GM12878 (cell line): ENCODE measurements at regions not wholly inside any gene's neighbourhood (a gene's known extent, or its start where the extent isn't known, plus 50 kb on each side); places are given as distances from the start of the nearest gene placed in this dataset.

ENCODE experiments used
- ATAC-seq: fragments of 200-7000 bp; cut with Tn5 transposase; 3 replicates; pipeline ENCODE4 v1.9.1; 2020; ENCODE audit warnings: mild to moderate bottlenecking, moderate library complexity
- BruUV-seq: library from RNA; stranded (reverse); fragments of 400-500 nt; replicated peaks from 2 replicates; lab custom pipeline; 2021; lab: Mats Ljungman, UMichigan
- CTCF ChIA-PET: fragments of 300-600 bp; sonication (Branson Sonifier 250); formaldehyde crosslinking; extraction: SDS; loops from one replicate; lab custom pipeline; 2021; ENCODE audit warnings: inconsistent platforms; lab: Yijun Ruan, JAX
- POLR2A ChIA-PET: fragments of 350-600 bp; formaldehyde crosslinking; extraction: SDS; loops from one replicate; lab custom pipeline; 2021; ENCODE audit warnings: inconsistent platforms; lab: Charles Lee
- RAD21 ChIA-PET: fragments of 300-600 bp; sonication (Branson Sonifier 250); formaldehyde crosslinking; loops from one replicate; lab custom pipeline; 2023; ENCODE audit warnings: antibody characterized with exemption; ENCODE audit not compliant: unreplicated experiment; lab: Charles Lee
- SMC1A ChIA-PET: fragments of 300-600 bp; sonication (Branson Sonifier 250); formaldehyde crosslinking; loops from one replicate; lab custom pipeline; 2023; ENCODE audit not compliant: unreplicated experiment, uncharacterized antibody; lab: Charles Lee
- DNase-seq: peaks from one replicate; pipeline ENCODE4 v3.0.0-alpha.2; 2011; ENCODE audit warnings: low read depth, low spot score
- FAIRE-seq: peaks from 3 replicates; lab custom pipeline; 2011; peaks lifted over from hg19 to GRCh38; lab: Jason Lieb, UNC
- H2AFZ ChIP-seq: 2 replicates; pipeline ENCODE4 v1.6.0; 2011; ENCODE audit warnings: low read depth, low read length, control low read depth; ENCODE audit not compliant: control insufficient read depth
- H3K27ac ChIP-seq: 2 replicates; pipeline ENCODE4 v1.5.1; 2011; ENCODE audit warnings: control low read depth; ENCODE audit not compliant: control insufficient read depth, insufficient read depth
- H3K27me3 ChIP-seq, 2 experiments: replicated peaks in 1 of 2; 2 replicates each; pipeline versions ENCODE4 v1.6.0 to v1.6.1; 2011; ENCODE audit warnings: low read length in 1 of 2; ENCODE audit not compliant: control insufficient read depth in 2 of 2, insufficient read depth in 2 of 2
- H3K36me3 ChIP-seq, 2 experiments: 2 replicates each; pipeline ENCODE4 v1.5.1; 2011; ENCODE audit warnings: low read length in 1 of 2; ENCODE audit not compliant: control insufficient read depth in 2 of 2, insufficient read depth in 2 of 2
- H3K4me1 ChIP-seq: 2 replicates; pipeline ENCODE4 v1.6.1; 2011; ENCODE audit warnings: mild to moderate bottlenecking, low read length, moderate library complexity, mixed read lengths; ENCODE audit not compliant: control insufficient read depth, insufficient read depth
- H3K4me2 ChIP-seq: 2 replicates; pipeline ENCODE4 v1.6.0; 2011; ENCODE audit warnings: control low read depth; ENCODE audit not compliant: control insufficient read depth, insufficient read depth
- H3K4me3 ChIP-seq: fragments of 200-600 bp; sonication (generic); 2 replicates; pipeline ENCODE4 v1.5.1; 2016
- H3K79me2 ChIP-seq: 2 replicates; pipeline ENCODE4 v1.6.0; 2011; ENCODE audit warnings: low read length; ENCODE audit not compliant: control insufficient read depth, insufficient read depth
- H3K9ac ChIP-seq: 2 replicates; pipeline ENCODE4 v1.8.0; 2011; ENCODE audit warnings: low read length, control low read depth, mixed read lengths; ENCODE audit not compliant: control insufficient read depth, insufficient read depth
- H3K9me3 ChIP-seq: replicated peaks from 3 replicates; pipeline ENCODE4 v1.5.1; 2011; ENCODE audit warnings: mild to moderate bottlenecking, low read length; ENCODE audit not compliant: control insufficient read depth, insufficient read depth
- H4K20me1 ChIP-seq: 2 replicates; pipeline ENCODE4 v1.6.0; 2011; ENCODE audit not compliant: control insufficient read depth, insufficient read depth
- CBX5 ChIP-seq: sonication (generic); IDR thresholded peaks from 2 replicates; pipeline ENCODE4 v1.6.1; 2016; ENCODE audit warnings: low read depth, moderate library complexity, mild to moderate bottlenecking, inconsistent platforms
- CEBPB ChIP-seq, 2 experiments: fragments of 150-350 bp in 1 of 2; IDR thresholded peaks; 2 replicates each; pipeline ENCODE4 v1.6.1; 2012 to 2014; ENCODE audit warnings: low read depth in 2 of 2, low read length in 2 of 2, borderline replicate concordance in 1 of 2, inconsistent platforms in 1 of 2
- CREB1 ChIP-seq: IDR thresholded peaks from 2 replicates; pipeline ENCODE4 v1.6.1; 2012; ENCODE audit warnings: low read depth, mild to moderate bottlenecking, inconsistent platforms
- FOXM1 ChIP-seq: IDR thresholded peaks from 2 replicates; pipeline ENCODE4 v1.6.1; 2012; ENCODE audit warnings: low read depth, mild to moderate bottlenecking, inconsistent platforms, low read length, moderate library complexity
- GABPA ChIP-seq: IDR thresholded peaks from 2 replicates; pipeline ENCODE4 v1.6.1; 2014; ENCODE audit warnings: antibody characterized with exemption, low read depth, mild to moderate bottlenecking, inconsistent platforms
- IRF4 ChIP-seq: IDR thresholded peaks from 2 replicates; pipeline ENCODE4 v1.6.1; 2011; ENCODE audit warnings: low read depth, low read length
- KDM1A ChIP-seq: fragments of 200-600 bp; sonication (generic); IDR thresholded peaks from 2 replicates; pipeline ENCODE4 v1.6.1; 2016; ENCODE audit warnings: borderline replicate concordance
- MEF2A ChIP-seq: IDR thresholded peaks from 2 replicates; pipeline ENCODE4 v1.6.1; 2011; ENCODE audit warnings: low read depth, mild to moderate bottlenecking, low read length, moderate library complexity; ENCODE audit not compliant: insufficient read depth
- NRF1 ChIP-seq: conservative IDR thresholded peaks from 2 replicates; pipeline ENCODE4 v1.6.1; 2011; ENCODE audit warnings: mild to moderate bottlenecking, low read depth, low read length, improper control_type of control experiment
- PAX8 ChIP-seq: fragments of 450-650 bp; IDR thresholded peaks from 2 replicates; pipeline ENCODE4 v1.6.1; 2017; ENCODE audit warnings: mild to moderate bottlenecking, moderate library complexity
- POU2F2 ChIP-seq: IDR thresholded peaks from 3 replicates; pipeline ENCODE4 v1.6.1; 2011; ENCODE audit warnings: low read depth, mild to moderate bottlenecking, low read length, borderline replicate concordance
- SIX5 ChIP-seq: IDR thresholded peaks from 2 replicates; pipeline ENCODE4 v1.6.1; 2011; ENCODE audit warnings: mild to moderate bottlenecking, low read depth, low read length, moderate library complexity; ENCODE audit not compliant: severe bottlenecking
- SPI1 ChIP-seq: IDR thresholded peaks from 2 replicates; pipeline ENCODE4 v1.6.1; 2011; ENCODE audit warnings: low read depth, mild to moderate bottlenecking, low read length, moderate library complexity, borderline replicate concordance; ENCODE audit not compliant: insufficient read depth
- SREBF2 ChIP-seq: IDR thresholded peaks from 2 replicates; pipeline ENCODE4 v1.6.1; 2012; ENCODE audit warnings: mild to moderate bottlenecking, low read length
- SUPT20H ChIP-seq: IDR thresholded peaks from 2 replicates; pipeline ENCODE4 v1.6.1; 2011; ENCODE audit warnings: low read depth, mild to moderate bottlenecking, low read length, moderate library complexity, borderline replicate concordance; ENCODE audit not compliant: control insufficient read depth
- ZBTB33 ChIP-seq: fragments of 450-650 bp; IDR thresholded peaks from 2 replicates; pipeline ENCODE4 v1.6.1; 2017; ENCODE audit warnings: mild to moderate bottlenecking
- ZNF384 ChIP-seq: IDR thresholded peaks from 2 replicates; pipeline ENCODE4 v1.6.1; 2012; ENCODE audit warnings: low read depth, mild to moderate bottlenecking, low read length, improper control_type of control experiment, borderline replicate concordance
- WGBS: methylation state at CpG from one replicate; pipeline ENCODE4 v1.1.6; 2016; ENCODE audit warnings: low lambda C conversion rate; ENCODE audit not compliant: insufficient replicate concordance, insufficient coverage; ENCODE audit errors: missing lambda C conversion rate; 5-methylcytosine and 5-hydroxymethylcytosine counted together
- in situ Hi-C: fragments of 300-500 bp; cut with MboI; formaldehyde crosslinking; loops from 9 replicates; pipeline ENCODE4 v1.14.3; 2018; ENCODE audit warnings: mixed read lengths
- intact Hi-C: fragments of 100-400 bp; cut with micrococcal nuclease; formaldehyde crosslinking; loops from one replicate; pipeline ENCODE4 v1.14.2; 2022; ENCODE audit not compliant: unreplicated experiment
- TF ChIP-seq, protein P1 (sequence below): fragments of 450-650 bp; IDR thresholded peaks from 2 replicates; pipeline ENCODE4 v1.6.1; 2016; ENCODE audit warnings: mild to moderate bottlenecking, moderate library complexity, borderline replicate concordance
- TF ChIP-seq, protein P2 (sequence below): IDR thresholded peaks from 2 replicates; pipeline ENCODE4 v1.6.1; 2011; ENCODE audit warnings: borderline replicate concordance, low read depth, mild to moderate bottlenecking, moderate library complexity, mixed read lengths, low read length; ENCODE audit not compliant: insufficient read depth; ENCODE audit errors: extremely low read length

- no peak overlapping the region for H3K9ac ChIP-seq
- no peaks in the 10 kb centered on the region for H3K36me3 ChIP-seq
- no peaks in the 10 kb centered on the region for H3K4me1 ChIP-seq
- FAIRE-seq (no peak), DNase-seq (no peak), ATAC-seq (no peak)
- H3K4me2 ChIP-seq = no peak overlapping the region
- ChIA-PET RAD21 (no interaction called here), CTCF (no interaction called here), SMC1A (no interaction called here), POLR2A (no interaction called here)
- no TSS peak for BruUV-seq
- H3K27ac ChIP-seq = no peak overlapping the region
- H3K27me3 ChIP-seq = no peaks in the 10 kb centered on the region
- no peaks in the 10 kb centered on the region for H3K79me2 ChIP-seq
- no peak for TF ChIP-seq GABPA
- no peak for TF ChIP-seq SPI1
- no peak for TF ChIP-seq FOXM1
- TF ChIP-seq SUPT20H = no peak
- no peak for TF ChIP-seq CREB1
- no peak for TF ChIP-seq MEF2A
- TF ChIP-seq CEBPB (IDR thresholded peaks at IDR 0.05; ENCODE audit: borderline replicate concordance in 1 of 2, low read depth in 2 of 2, low read length in 2 of 2) = no peak
- no peak for TF ChIP-seq SIX5
- TF ChIP-seq ZBTB33 = no peak
- TF ChIP-seq KDM1A = no peak
- TF ChIP-seq, protein P1, sequence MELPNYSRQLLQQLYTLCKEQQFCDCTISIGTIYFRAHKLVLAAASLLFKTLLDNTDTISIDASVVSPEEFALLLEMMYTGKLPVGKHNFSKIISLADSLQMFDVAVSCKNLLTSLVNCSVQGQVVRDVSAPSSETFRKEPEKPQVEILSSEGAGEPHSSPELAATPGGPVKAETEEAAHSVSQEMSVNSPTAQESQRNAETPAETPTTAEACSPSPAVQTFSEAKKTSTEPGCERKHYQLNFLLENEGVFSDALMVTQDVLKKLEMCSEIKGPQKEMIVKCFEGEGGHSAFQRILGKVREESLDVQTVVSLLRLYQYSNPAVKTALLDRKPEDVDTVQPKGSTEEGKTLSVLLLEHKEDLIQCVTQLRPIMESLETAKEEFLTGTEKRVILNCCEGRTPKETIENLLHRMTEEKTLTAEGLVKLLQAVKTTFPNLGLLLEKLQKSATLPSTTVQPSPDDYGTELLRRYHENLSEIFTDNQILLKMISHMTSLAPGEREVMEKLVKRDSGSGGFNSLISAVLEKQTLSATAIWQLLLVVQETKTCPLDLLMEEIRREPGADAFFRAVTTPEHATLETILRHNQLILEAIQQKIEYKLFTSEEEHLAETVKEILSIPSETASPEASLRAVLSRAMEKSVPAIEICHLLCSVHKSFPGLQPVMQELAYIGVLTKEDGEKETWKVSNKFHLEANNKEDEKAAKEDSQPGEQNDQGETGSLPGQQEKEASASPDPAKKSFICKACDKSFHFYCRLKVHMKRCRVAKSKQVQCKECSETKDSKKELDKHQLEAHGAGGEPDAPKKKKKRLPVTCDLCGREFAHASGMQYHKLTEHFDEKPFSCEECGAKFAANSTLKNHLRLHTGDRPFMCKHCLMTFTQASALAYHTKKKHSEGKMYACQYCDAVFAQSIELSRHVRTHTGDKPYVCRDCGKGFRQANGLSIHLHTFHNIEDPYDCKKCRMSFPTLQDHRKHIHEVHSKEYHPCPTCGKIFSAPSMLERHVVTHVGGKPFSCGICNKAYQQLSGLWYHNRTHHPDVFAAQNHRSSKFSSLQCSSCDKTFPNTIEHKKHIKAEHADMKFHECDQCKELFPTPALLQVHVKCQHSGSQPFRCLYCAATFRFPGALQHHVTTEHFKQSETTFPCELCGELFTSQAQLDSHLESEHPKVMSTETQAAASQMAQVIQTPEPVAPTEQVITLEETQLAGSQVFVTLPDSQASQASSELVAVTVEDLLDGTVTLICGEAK = no peak
- no peak for TF ChIP-seq PAX8
- no peak for TF ChIP-seq NRF1
- TF ChIP-seq POU2F2 = no peak
- no peak for TF ChIP-seq SREBF2
- TF ChIP-seq, protein P2, sequence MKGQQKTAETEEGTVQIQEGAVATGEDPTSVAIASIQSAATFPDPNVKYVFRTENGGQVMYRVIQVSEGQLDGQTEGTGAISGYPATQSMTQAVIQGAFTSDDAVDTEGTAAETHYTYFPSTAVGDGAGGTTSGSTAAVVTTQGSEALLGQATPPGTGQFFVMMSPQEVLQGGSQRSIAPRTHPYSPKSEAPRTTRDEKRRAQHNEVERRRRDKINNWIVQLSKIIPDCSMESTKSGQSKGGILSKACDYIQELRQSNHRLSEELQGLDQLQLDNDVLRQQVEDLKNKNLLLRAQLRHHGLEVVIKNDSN = no peak
- no peak for TF ChIP-seq ZNF384
- TF ChIP-seq IRF4 = no peak
- TF ChIP-seq CBX5 = no peak
- no peak overlapping the region for H3K4me3 ChIP-seq
- no peak overlapping the region for H2AFZ ChIP-seq
- in situ Hi-C loops = no loop called here
- WGBS = 50% methylated on average over 2 of the region's 2 CpGs
- intact Hi-C loops = no loop called here
- H4K20me1 ChIP-seq = no peaks in the 10 kb centered on the region
- H3K9me3 ChIP-seq = no peaks in the 10 kb centered on the region
Measured at GRCh38 chr11:100501450-100501849, 185.6 kb upstream of the ARHGAP42 start.
